MM.1S (cell line): ENCODE measurements at regions not wholly inside any gene's neighbourhood (a gene's known extent, or its start where the extent isn't known, plus 50 kb on each side); places are given as distances from the start of the nearest gene placed in this dataset.

Experiments used
- DNase-seq: peaks from one replicate; pipeline ENCODE4 v3.0.0-alpha.2; 2015
- H2AFZ ChIP-seq: fragments of 300-600 bp; sonication (generic); 2 replicates; pipeline ENCODE4 v1.6.0; 2016; ENCODE audit warnings: antibody characterized with exemption, low read length
- H3F3A ChIP-seq: fragments of 300-600 bp; sonication (generic); 2 replicates; pipeline ENCODE4 v1.6.1; 2016; ENCODE audit warnings: mild to moderate bottlenecking, antibody characterized with exemption, low read length, moderate library complexity, mixed read lengths; ENCODE audit not compliant: insufficient read depth
- H3K27ac ChIP-seq: fragments of 300-600 bp; sonication (generic); 2 replicates; pipeline ENCODE4 v1.5.1; 2016; ENCODE audit warnings: mild to moderate bottlenecking, low read length
- H3K27me3 ChIP-seq: fragments of 300-600 bp; sonication (generic); replicated peaks from 2 replicates; pipeline ENCODE4 v1.6.0; 2016; ENCODE audit warnings: low read length; ENCODE audit not compliant: insufficient read depth
- H3K36me3 ChIP-seq: fragments of 300-600 bp; sonication (generic); replicated peaks from 2 replicates; pipeline ENCODE4 v1.6.1; 2016; ENCODE audit warnings: mild to moderate bottlenecking, low read length, mixed read lengths; ENCODE audit not compliant: insufficient read depth
- H3K4me1 ChIP-seq: fragments of 300-600 bp; sonication (generic); 2 replicates; pipeline ENCODE4 v1.6.1; 2016; ENCODE audit warnings: low read length, mixed read lengths
- H3K4me2 ChIP-seq: fragments of 300-600 bp; sonication (generic); 2 replicates; pipeline ENCODE4 v1.6.0; 2016; ENCODE audit warnings: low read depth, low read length
- H3K4me3 ChIP-seq: fragments of 300-600 bp; sonication (generic); 2 replicates; pipeline ENCODE4 v1.5.1; 2016; ENCODE audit warnings: low read length, mixed read lengths
- H3K79me2 ChIP-seq: fragments of 300-600 bp; sonication (generic); 2 replicates; pipeline ENCODE4 v1.6.1; 2016; ENCODE audit warnings: mixed run types, low read length, mixed read lengths
- H3K9ac ChIP-seq: fragments of 300-600 bp; sonication (generic); 2 replicates; pipeline ENCODE4 v1.6.1; 2016; ENCODE audit warnings: low read length, mixed read lengths
- H3K9me2 ChIP-seq: fragments of 300-600 bp; sonication (generic); replicated peaks from 2 replicates; pipeline ENCODE4 v1.6.1; 2016; ENCODE audit warnings: mild to moderate bottlenecking, low read length, mixed read lengths; ENCODE audit not compliant: insufficient read depth
- H3K9me3 ChIP-seq: fragments of 300-600 bp; sonication (generic); replicated peaks from 2 replicates; pipeline ENCODE4 v1.6.1; 2016; ENCODE audit warnings: mild to moderate bottlenecking, low read length, mixed read lengths; ENCODE audit not compliant: insufficient read depth
- H4K20me1 ChIP-seq: fragments of 300-600 bp; sonication (generic); 2 replicates; pipeline ENCODE4 v1.6.1; 2016; ENCODE audit warnings: mild to moderate bottlenecking, low read length, moderate library complexity, mixed read lengths; ENCODE audit not compliant: insufficient read depth
- EZH2 ChIP-seq: fragments of 300-600 bp; sonication (generic); optimal IDR thresholded peaks from 2 replicates; pipeline ENCODE3; 2017; ENCODE audit warnings: low read depth, mild to moderate bottlenecking, antibody characterized with exemption, low read length, mixed read lengths
- EZH2phosphoT487 ChIP-seq: fragments of 300-600 bp; sonication (generic); IDR thresholded peaks from 2 replicates; pipeline ENCODE4 v1.6.1; 2018; ENCODE audit warnings: antibody characterized with exemption, low read length
- TF ChIP-seq, protein P1 (sequence below): fragments of 300-600 bp; sonication (generic); IDR thresholded peaks from 2 replicates; pipeline ENCODE4 v1.5.1; 2016; ENCODE audit warnings: antibody characterized with exemption, low read length, mixed read lengths

DNA sequence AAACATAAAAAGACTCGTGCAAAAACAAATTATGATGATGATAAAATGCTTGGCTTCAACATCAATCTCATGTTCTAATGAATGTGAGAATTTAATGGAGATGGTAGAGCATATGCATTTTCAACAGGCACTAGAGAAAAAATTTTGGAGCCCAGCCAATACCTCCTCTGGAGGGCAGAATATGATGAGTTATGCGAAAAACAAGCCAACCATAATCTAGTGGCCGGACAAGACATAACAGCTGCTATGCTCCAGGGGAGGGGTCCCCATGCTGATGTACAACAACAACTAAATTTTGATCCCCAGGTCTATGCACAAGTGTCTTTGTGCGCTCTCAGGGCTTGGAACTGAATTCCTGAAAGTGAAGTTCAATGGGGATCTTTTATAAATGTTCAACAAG is 1197.5 kb downstream of the LRFN5 start:
- no peaks in the 10 kb centered on the region for H3F3A ChIP-seq
- H3K27me3 ChIP-seq: no peaks in the 10 kb centered on the region
- DNase-seq: no peak
- no peaks in the 10 kb centered on the region for H3K9me3 ChIP-seq
- TF ChIP-seq, protein P1, sequence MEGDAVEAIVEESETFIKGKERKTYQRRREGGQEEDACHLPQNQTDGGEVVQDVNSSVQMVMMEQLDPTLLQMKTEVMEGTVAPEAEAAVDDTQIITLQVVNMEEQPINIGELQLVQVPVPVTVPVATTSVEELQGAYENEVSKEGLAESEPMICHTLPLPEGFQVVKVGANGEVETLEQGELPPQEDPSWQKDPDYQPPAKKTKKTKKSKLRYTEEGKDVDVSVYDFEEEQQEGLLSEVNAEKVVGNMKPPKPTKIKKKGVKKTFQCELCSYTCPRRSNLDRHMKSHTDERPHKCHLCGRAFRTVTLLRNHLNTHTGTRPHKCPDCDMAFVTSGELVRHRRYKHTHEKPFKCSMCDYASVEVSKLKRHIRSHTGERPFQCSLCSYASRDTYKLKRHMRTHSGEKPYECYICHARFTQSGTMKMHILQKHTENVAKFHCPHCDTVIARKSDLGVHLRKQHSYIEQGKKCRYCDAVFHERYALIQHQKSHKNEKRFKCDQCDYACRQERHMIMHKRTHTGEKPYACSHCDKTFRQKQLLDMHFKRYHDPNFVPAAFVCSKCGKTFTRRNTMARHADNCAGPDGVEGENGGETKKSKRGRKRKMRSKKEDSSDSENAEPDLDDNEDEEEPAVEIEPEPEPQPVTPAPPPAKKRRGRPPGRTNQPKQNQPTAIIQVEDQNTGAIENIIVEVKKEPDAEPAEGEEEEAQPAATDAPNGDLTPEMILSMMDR: no peak
- TF ChIP-seq EZH2: no peak
- no peak for TF ChIP-seq EZH2phosphoT487
- H3K9me2 ChIP-seq: no peaks in the 10 kb centered on the region
- no peaks in the 10 kb centered on the region for H3K4me1 ChIP-seq
- H3K79me2 ChIP-seq: no peaks in the 10 kb centered on the region
- no peak overlapping the region for H3K9ac ChIP-seq
- no peaks in the 10 kb centered on the region for H3K36me3 ChIP-seq
- H4K20me1 ChIP-seq: no peaks in the 10 kb centered on the region
- H3K4me2 ChIP-seq: no peak overlapping the region
- no peak overlapping the region for H3K27ac ChIP-seq
- H2AFZ ChIP-seq: no peak overlapping the region
- no peak overlapping the region for H3K4me3 ChIP-seq

DNA sequence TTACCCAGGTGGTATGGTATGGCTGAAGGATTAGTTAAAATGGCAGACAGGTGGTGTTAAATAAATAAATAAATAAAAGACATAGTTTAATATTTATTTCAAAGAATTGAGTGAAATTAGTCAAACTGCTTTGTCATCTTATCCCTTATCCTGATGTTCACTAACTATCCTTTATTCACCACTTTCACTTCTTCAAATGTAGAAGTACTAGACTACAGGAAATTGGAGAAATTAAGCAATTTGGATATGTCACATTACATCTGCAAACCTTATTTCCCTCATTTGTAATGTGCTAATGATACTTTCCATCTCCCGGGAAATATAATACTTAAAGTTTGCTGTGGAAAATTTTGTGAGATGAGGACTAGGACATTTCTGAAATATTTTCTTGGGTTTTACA is 1195.7 kb downstream of the LRFN5 start:
- Histone ChIP-seq H3K27me3 (no peaks in the 10 kb centered on the region), H3K4me1 (no peaks in the 10 kb centered on the region), H3K4me3 (no peak overlapping the region), H3K9me2 (no peaks in the 10 kb centered on the region), H2AFZ (no peak overlapping the region), H3K9ac (no peak overlapping the region), H3K4me2 (no peak overlapping the region), H3K79me2 (no peaks in the 10 kb centered on the region), H3K9me3 (no peaks in the 10 kb centered on the region), H3K27ac (no peak overlapping the region), H3F3A (no peaks in the 10 kb centered on the region), H4K20me1 (no peaks in the 10 kb centered on the region), H3K36me3 (no peaks in the 10 kb centered on the region)
- TF ChIP-seq EZH2: no peak
- TF ChIP-seq, protein P1: no peak
- no peak for TF ChIP-seq EZH2phosphoT487
- no peak for DNase-seq

DNA sequence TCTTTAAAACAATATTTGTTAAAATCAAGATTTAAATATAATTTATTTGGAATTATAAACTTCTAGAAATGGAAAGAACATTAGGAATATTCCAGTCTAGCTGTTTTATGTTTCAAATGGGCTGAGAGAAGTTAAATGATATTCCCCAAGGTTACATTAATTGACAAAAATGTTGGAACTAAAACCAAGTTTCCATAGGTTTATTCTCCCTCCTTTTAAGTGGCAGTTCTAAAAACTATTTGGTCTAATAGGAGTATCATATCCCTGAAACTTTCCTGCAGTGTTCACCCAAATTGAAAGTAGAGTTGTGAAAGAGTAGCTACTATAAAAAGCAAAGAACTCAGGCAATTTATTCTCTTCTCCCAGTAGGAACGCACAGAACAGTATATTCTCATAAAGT is 1185.5 kb downstream of the LRFN5 start:
- no peak overlapping the region for H3K4me2 ChIP-seq
- H3K4me3 ChIP-seq: no peak overlapping the region
- H3K9me3 ChIP-seq: no peaks in the 10 kb centered on the region
- no peak for TF ChIP-seq EZH2
- TF ChIP-seq, protein P1: no peak
- no peak for TF ChIP-seq EZH2phosphoT487
- H3K79me2 ChIP-seq: no peaks in the 10 kb centered on the region
- H3K27ac ChIP-seq: no peak overlapping the region
- no peaks in the 10 kb centered on the region for H4K20me1 ChIP-seq
- H3K36me3 ChIP-seq: no peaks in the 10 kb centered on the region
- H3K9ac ChIP-seq: no peak overlapping the region
- no peak overlapping the region for H2AFZ ChIP-seq
- H3F3A ChIP-seq: no peaks in the 10 kb centered on the region
- DNase-seq: no peak
- H3K4me1 ChIP-seq: no peaks in the 10 kb centered on the region
- no peaks in the 10 kb centered on the region for H3K27me3 ChIP-seq
- H3K9me2 ChIP-seq: no peaks in the 10 kb centered on the region
